ENCODE measurements at regions not wholly inside any gene's neighbourhood (a gene's known extent, or its start where the extent isn't known, plus 50 kb on each side); places are given as distances from the start of the nearest gene placed in this dataset.

GRCh38 chr11:69950621-69951020 lies 127.5 kb upstream of the ANO1 start (continued):
- TF ChIP-seq SAP30 (IDR thresholded peaks at IDR 0.05; ENCODE audit: insufficient read depth, insufficient replicate concordance, low read length) (no peak), ASH2L (IDR thresholded peaks at IDR 0.05; ENCODE audit: low read length) (no peak), TBP (IDR thresholded peaks at IDR 0.05; ENCODE audit: low read depth, low read length) (no peak), SRF (IDR thresholded peaks at IDR 0.05; ENCODE audit: low read depth, low read length) (no peak), YY1 (IDR thresholded peaks at IDR 0.05; ENCODE audit: low read depth, low read length) (no peak), MAX (IDR thresholded peaks at IDR 0.05) (no peak), SIN3A (conservative IDR thresholded peaks at IDR 0.05 in 1 of 2, IDR thresholded peaks at IDR 0.05 in 1 of 2; ENCODE audit: low read depth in 1 of 2, low read length in 2 of 2) (no peak), POLR2AphosphoS5 (IDR thresholded peaks at IDR 0.05; ENCODE audit: low read depth, low read length) (no peak)
